Activated naive CD8-positive, alpha-beta T cell treated with anti-CD3 and anti-CD28 coated beads for 36 hours (primary cell): ENCODE measurements at regions not wholly inside any gene's neighbourhood (a gene's known extent, or its start where the extent isn't known, plus 50 kb on each side); places are given as distances from the start of the nearest gene placed in this dataset.

ENCODE experiments used
- DNase-seq: peaks from one replicate; pipeline ENCODE4 v3.0.0; 2021
- H3K27ac Mint-ChIP-seq: one replicate; pipeline ENCODE4 v1.8.0; 2022; ENCODE audit warnings: mild to moderate bottlenecking, moderate library complexity, mixed read lengths
- H3K27me3 Mint-ChIP-seq: one replicate; pipeline ENCODE4 v1.8.0; 2022; ENCODE audit warnings: mild to moderate bottlenecking, mixed read lengths
- H3K36me3 Mint-ChIP-seq: one replicate; pipeline ENCODE4 v1.8.0; 2021; ENCODE audit warnings: mild to moderate bottlenecking, mixed read lengths
- H3K4me1 Mint-ChIP-seq: one replicate; pipeline ENCODE4 v1.8.0; 2021; ENCODE audit warnings: mixed read lengths
- H3K4me3 Mint-ChIP-seq: one replicate; pipeline ENCODE4 v1.8.0; 2022; ENCODE audit warnings: mild to moderate bottlenecking, moderate library complexity, mixed read lengths
- H3K9me3 Mint-ChIP-seq: one replicate; pipeline ENCODE4 v1.8.0; 2022; ENCODE audit warnings: mixed read lengths

DNA sequence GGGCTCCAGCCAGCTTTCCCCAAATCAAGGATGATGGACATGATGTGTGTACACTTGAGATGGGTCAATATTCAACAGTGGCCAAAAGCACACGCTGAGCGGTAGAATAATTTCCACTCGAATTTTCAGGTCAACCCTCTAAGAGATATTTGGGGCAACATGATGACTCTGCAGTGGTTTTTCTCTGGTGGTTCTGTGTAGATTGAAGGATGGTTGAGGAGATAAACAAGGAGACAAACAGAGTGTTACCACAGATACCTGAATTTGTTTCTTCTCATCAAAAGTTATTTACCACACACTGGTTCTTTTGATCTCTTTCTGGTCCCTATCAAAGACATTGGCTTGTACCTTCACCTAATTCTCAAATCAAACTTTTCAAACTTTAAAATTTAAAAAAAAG, 242.0 kb downstream of the ETS1 start:
- H3K36me3 Mint-ChIP-seq = peaks cover 16% of the 10 kb centered on the region
- peaks cover 7% of the 10 kb centered on the region for H3K9me3 Mint-ChIP-seq
- no peak overlapping the region for H3K27ac Mint-ChIP-seq
- no peaks in the 10 kb centered on the region for H3K27me3 Mint-ChIP-seq
- no peak for DNase-seq
- peaks cover 74% of the 10 kb centered on the region for H3K4me1 Mint-ChIP-seq
- H3K4me3 Mint-ChIP-seq = no peak overlapping the region

DNA sequence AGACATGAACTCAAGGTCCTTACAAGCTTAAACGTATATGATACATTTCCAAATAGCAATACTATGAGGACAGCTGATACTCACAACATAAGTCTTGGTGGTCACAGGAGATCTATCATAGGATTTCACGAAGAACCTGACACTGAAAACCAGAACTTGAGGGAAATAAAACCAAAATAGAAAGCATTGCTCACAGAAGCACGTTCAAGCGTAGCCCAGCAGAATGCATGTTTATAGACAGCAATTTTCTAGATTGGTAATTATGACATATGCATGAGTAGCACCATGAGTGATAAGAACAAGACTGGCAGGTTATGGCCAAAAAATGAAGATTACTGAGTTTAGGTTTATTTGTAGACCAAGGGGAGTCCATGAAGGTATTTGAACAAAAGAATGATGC, 243.5 kb downstream of the ETS1 start:
- DNase-seq = no peak

DNA sequence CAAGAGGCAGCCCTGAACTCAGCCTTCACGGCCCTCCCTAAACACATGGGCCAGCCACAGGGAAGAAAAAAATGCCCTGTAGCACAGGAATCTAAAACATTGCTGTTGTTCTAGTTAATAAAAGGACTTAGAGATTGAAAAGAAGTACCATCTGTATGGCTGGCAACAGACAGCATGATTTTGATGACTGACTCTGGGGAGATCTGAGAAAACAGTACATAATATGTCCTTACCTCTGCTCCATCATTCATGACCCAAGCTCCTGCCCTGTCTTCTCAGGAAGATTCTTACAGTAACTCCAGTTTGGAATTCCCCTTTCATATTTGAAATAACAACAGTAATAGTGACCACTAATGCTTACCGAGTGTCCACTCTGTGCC, 244.2 kb downstream of the ETS1 start:
- Mint-ChIP-seq H3K36me3 (peaks cover 10% of the 10 kb centered on the region), H3K27ac (peak overlapping the region; percentile 97), H3K9me3 (peaks cover 3% of the 10 kb centered on the region), H3K27me3 (no peaks in the 10 kb centered on the region), H3K4me1 (peaks cover 72% of the 10 kb centered on the region), H3K4me3 (peak overlapping the region; percentile 72)
- DNase-seq = no peak

More for the DNA sequence above, 243.5 kb downstream of the ETS1 start:
- peaks cover 3% of the 10 kb centered on the region for H3K9me3 Mint-ChIP-seq
- peak overlapping the region; percentile 97 for H3K27ac Mint-ChIP-seq
- peaks cover 9% of the 10 kb centered on the region for H3K36me3 Mint-ChIP-seq
- peaks cover 71% of the 10 kb centered on the region for H3K4me1 Mint-ChIP-seq
- no peak overlapping the region for H3K4me3 Mint-ChIP-seq
- no peaks in the 10 kb centered on the region for H3K27me3 Mint-ChIP-seq

DNA sequence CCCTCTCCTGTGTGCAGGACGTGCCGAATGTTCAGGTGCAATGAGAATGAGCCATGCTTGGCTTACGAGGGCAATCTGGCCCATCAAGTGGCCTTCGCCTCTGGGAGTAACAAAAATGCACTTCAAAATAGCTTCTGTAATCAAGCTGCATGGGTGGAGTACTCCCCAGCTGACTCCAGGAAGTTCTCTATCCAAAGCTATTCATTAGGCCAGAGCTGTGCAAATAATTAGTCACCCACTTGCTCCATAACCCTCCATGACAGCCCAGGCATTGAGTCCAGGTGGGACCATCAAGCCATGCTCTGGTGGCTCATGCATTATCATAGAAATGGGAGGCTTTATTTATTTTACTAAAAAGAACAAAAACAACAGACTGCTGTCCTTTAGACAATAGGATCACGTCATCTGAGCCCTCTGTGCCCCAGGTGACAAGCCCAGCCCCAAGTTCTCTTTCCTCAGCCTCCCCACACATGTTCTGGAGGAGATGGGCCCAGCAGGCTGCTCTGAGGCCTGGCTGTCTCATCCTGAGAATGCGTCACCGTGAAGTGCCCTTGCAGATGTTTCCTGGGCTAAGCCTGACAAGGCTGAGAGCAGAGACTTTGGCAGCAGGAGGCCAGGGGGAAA, 244.7 kb downstream of the ETS1 start:
- Mint-ChIP-seq H3K9me3 (peaks cover 3% of the 10 kb centered on the region), H3K4me3 (peak overlapping the region; percentile 72), H3K36me3 (peaks cover 10% of the 10 kb centered on the region), H3K4me1 (peaks cover 70% of the 10 kb centered on the region), H3K27me3 (no peaks in the 10 kb centered on the region), H3K27ac (peak overlapping the region; percentile 97)
- DNase-seq = peak; percentile 76

DNA sequence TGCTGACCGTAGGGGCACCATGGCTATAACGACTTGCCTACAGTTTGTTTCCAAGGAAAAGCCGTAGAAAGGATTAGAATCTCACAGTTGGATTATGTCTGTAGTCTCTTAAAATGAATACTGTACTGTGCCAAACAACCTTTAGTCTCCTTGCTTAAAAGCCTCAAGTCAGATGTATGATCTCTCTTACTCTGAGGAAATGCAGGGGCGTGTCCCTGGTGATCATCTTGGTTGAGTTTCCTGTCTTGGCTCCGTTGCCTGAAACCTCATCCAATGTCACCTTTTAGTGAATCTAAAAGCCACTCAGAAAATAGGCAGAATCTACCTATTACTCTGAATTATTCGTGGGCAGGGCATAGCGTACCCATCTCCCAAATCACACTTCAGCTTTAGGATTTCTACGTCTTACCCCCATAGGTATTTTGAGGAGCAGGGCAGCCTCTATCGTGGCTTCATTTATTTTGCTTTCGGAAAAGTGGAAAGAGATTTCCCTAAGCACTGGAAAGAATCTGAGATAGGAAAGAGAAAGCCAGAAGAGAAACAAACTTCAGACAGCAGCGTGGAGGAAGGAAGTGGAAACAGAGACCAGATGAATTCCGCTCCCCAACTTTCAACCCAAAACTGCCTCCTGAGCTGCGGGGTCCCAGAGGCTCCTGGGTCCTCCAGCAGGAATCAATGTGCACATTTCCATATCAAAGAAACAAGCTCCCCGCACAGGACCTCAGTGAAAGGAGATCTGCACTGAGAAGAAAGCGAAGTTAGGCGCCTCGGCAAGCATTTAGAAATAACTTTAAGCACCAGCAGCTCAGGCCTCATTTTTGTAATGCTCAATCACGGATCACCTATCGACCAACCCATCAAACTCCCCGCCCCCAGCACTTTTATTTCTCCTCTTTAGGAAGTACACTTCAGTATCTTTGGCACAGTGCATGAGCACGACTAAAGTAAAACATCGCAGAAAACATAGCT, 245.8 kb downstream of the ETS1 start:
- peak; percentile 41 for DNase-seq
- Mint-ChIP-seq H3K9me3 (peaks cover 3% of the 10 kb centered on the region), H3K27ac (peak overlapping the region; percentile 97), H3K27me3 (no peaks in the 10 kb centered on the region), H3K4me1 (peaks cover 68% of the 10 kb centered on the region), H3K36me3 (peaks cover 6% of the 10 kb centered on the region), H3K4me3 (peak overlapping the region; percentile 72)

DNA sequence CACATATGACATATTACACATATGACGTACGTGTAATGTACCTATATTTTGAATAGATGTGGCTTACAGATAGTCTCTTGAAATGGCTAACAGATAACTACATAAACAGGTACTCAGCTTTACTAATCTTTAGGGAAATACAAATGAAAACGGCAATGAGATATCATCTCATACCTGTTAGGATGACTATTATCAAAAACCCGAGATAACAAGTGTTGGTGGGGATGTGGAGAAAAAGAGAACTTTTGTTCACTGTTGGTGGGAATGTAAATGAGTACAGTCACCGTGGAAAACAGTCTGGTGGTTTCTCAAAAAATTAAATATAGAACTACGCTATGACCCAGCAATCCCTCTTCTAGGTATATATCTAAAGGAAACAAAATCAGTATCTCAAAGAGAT, 247.6 kb downstream of the ETS1 start:
- peaks cover 3% of the 10 kb centered on the region for H3K9me3 Mint-ChIP-seq
- H3K27ac Mint-ChIP-seq = peak overlapping the region; percentile 85
- no peak overlapping the region for H3K4me3 Mint-ChIP-seq
- peaks cover 10% of the 10 kb centered on the region for H3K36me3 Mint-ChIP-seq
- peaks cover 61% of the 10 kb centered on the region for H3K4me1 Mint-ChIP-seq
- H3K27me3 Mint-ChIP-seq = no peaks in the 10 kb centered on the region
- no peak for DNase-seq

DNA sequence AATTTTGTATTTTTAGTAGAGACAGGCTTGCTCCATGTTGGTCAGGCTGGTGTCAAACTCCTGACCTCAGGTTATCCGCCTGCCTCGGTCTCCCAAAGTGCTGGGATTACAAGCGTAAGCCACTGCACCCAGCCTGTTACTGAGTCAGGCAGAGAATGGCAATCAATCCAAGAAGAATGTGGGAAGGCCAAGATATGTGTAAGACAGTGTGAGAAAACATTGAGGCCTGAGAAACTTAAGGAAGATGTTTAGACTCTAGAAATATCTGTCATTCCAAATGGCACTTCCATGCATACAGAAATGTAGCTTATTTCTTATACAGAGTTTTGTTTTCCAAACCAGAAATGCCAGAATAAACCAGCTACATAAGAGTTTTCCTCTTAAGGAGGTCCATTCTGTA, 248.5 kb downstream of the ETS1 start:
- no peak for DNase-seq
- H3K4me1 Mint-ChIP-seq = peaks cover 57% of the 10 kb centered on the region
- no peaks in the 10 kb centered on the region for H3K9me3 Mint-ChIP-seq
- H3K36me3 Mint-ChIP-seq = peaks cover 5% of the 10 kb centered on the region
- H3K27ac Mint-ChIP-seq = peak overlapping the region; percentile 43
- H3K27me3 Mint-ChIP-seq = no peaks in the 10 kb centered on the region
- no peak overlapping the region for H3K4me3 Mint-ChIP-seq

DNA sequence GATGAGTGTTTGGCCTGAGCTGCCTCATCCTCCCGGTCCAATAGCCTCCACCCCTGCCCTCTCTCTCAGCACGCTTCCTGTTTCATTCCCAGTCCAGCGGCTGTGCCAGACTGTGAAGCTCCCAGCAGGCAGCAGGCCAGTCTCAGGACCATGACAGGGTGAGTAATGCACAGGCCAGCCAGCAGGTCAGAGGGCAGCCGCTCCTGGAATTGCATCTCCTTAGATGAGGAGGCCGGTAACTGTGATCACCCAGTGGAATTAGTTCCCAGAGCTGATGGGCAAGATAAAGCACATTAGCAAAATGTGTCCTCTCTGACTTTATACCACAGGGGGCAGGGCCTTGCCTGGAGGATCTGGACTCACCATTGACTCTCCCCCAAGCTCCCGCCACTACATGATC, 251.2 kb downstream of the ETS1 start:
- Mint-ChIP-seq H3K4me1 (peaks cover 40% of the 10 kb centered on the region), H3K27me3 (no peaks in the 10 kb centered on the region), H3K4me3 (no peak overlapping the region), H3K9me3 (no peaks in the 10 kb centered on the region), H3K27ac (no peak overlapping the region), H3K36me3 (peaks cover 5% of the 10 kb centered on the region)
- DNase-seq = no peak

DNA sequence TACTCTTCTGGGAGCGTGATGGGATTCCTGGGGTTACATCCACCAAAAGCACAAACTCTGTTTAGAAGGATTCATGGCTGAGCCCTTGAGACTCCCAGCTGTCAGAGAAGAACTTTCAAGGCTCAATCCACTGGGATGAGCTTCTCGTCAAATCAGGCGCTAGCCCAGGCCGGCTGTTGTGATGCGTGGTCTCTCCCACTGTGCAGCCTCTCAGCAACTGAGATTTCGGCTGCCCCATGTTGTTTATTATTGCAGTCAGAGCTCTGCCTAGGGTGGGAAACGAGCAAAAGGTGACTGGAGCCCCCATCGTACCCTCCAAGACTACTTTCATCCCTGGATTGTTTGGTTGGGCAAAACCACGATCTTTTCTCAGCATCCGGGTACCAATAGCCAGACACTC, 251.6 kb downstream of the ETS1 start:
- H3K4me3 Mint-ChIP-seq = no peak overlapping the region
- DNase-seq = no peak
- H3K27ac Mint-ChIP-seq = no peak overlapping the region
- H3K4me1 Mint-ChIP-seq = peaks cover 42% of the 10 kb centered on the region
- no peaks in the 10 kb centered on the region for H3K27me3 Mint-ChIP-seq
- no peaks in the 10 kb centered on the region for H3K9me3 Mint-ChIP-seq
- peaks cover 5% of the 10 kb centered on the region for H3K36me3 Mint-ChIP-seq

DNA sequence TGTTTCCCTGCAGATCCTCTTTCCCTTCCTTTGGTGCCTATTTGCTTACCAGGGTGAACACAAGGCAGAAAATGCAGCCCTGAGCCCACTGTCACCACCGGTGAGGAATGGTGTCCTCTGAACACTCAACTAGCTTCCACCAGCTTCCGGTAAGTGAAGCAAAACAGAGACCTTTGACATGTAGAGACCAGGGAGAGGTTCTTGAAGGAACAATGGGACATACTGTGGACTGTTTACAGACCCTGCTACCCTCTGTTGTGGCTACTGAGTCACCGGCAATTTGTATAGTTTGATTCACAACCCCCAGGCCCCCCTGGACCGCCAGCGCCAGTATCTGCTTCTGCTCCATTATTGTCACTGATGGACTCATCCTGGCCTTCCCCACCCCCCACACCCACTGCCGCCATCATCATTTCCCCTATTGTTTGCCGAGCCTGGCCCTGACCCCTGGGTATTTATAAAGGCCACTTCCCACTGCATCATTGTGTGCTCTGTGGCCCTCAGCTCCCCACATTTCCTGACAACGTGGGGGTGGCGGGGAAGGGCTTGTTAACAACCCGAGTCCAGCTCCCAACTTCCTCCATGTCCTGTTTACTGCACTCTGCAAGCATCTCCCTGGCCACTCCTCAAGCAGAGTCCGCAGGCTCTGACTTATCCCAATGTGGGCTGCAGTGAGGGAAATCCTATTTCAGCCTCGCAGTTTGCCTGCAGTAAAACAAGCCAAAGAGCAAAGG, 252.9 kb downstream of the ETS1 start:
- no peak overlapping the region for H3K4me3 Mint-ChIP-seq
- no peak for DNase-seq
- H3K27me3 Mint-ChIP-seq = no peaks in the 10 kb centered on the region
- H3K9me3 Mint-ChIP-seq = no peaks in the 10 kb centered on the region
- peaks cover 42% of the 10 kb centered on the region for H3K4me1 Mint-ChIP-seq
- H3K36me3 Mint-ChIP-seq = peaks cover 10% of the 10 kb centered on the region
- no peak overlapping the region for H3K27ac Mint-ChIP-seq

DNA sequence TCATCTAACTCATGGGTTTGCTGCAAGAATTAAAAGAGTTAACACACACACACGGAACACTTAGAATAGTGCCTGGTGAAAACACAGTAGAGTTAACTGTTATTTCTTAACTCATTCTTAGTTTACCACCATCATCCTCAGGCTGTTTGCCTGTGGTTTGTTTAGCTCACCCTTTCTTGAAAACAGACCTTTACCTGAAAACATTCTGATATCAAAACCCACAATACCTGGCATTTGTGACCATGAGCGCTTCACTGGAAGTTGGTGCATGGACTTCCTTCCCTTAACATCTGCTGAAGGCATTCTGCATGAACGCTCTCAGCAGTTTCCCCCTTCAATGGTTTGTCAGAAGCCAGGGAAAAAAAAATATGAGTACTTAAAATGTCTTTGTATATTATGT, 256.0 kb downstream of the ETS1 start:
- H3K4me3 Mint-ChIP-seq = peak overlapping the region; percentile 33
- no peaks in the 10 kb centered on the region for H3K27me3 Mint-ChIP-seq
- H3K4me1 Mint-ChIP-seq = peaks cover 65% of the 10 kb centered on the region
- no peaks in the 10 kb centered on the region for H3K9me3 Mint-ChIP-seq
- peaks cover 19% of the 10 kb centered on the region for H3K36me3 Mint-ChIP-seq
- DNase-seq = no peak
- no peak overlapping the region for H3K27ac Mint-ChIP-seq

DNA sequence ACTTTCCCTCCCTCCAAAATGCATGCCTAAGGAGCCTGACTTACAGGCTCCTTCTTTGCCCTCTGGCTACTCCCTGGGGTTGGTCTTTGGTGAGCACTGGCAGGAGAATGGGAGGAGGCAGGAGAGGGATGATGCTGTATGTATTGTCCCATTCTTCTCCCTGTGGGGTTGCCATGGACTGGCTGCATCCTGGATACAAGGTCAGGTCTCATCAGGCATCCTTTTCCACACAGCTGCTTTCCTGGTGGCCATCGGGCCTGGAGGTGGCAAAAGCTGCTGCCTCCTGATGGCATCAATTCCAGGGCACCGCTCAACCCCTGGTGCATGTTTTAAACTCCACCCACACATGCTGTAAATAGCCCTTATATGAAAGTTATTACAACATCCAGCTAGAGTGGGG, 257.2 kb downstream of the ETS1 start:
- H3K4me3 Mint-ChIP-seq = peak overlapping the region; percentile 32

DNA sequence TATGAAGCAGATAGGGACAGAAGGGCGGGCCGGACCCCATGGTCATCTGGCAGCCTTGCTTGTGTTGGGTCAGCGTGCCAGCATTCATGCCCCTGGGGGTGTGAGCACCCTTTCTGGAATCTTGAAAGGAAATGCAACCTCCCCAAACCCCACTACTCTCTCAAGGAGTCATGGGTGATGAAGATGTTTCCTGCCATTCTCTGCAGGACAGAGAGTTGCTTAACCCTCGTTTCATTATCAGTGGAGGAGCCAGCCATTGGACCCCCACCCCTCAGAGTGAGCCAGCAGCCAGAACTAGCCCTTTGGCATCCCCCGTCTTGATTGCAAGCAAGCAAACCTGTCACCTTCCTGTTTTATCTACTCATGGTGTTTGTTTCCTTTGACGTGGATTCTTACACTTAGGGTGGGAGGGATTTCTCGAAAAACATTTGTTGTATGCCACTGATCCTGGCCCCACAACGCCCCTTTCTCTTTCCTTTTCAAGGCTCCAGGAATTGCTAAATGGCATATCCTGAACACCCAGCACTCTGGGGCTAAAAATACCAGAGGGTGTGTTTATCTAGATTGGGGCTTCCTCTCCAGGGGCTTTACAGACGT, 258.3 kb downstream of the ETS1 start:
- DNase-seq = no peak
- H3K36me3 Mint-ChIP-seq = peaks cover 16% of the 10 kb centered on the region
- peak overlapping the region; percentile 95 for H3K27ac Mint-ChIP-seq
- peaks cover 77% of the 10 kb centered on the region for H3K4me1 Mint-ChIP-seq
- H3K9me3 Mint-ChIP-seq = no peaks in the 10 kb centered on the region
- H3K4me3 Mint-ChIP-seq = peak overlapping the region; percentile 51
- H3K27me3 Mint-ChIP-seq = no peaks in the 10 kb centered on the region

More for the DNA sequence above, 257.2 kb downstream of the ETS1 start:
- Mint-ChIP-seq H3K27ac (peak overlapping the region; percentile 95), H3K9me3 (no peaks in the 10 kb centered on the region), H3K36me3 (peaks cover 16% of the 10 kb centered on the region), H3K27me3 (no peaks in the 10 kb centered on the region), H3K4me1 (peaks cover 69% of the 10 kb centered on the region)
- no peak for DNase-seq

DNA sequence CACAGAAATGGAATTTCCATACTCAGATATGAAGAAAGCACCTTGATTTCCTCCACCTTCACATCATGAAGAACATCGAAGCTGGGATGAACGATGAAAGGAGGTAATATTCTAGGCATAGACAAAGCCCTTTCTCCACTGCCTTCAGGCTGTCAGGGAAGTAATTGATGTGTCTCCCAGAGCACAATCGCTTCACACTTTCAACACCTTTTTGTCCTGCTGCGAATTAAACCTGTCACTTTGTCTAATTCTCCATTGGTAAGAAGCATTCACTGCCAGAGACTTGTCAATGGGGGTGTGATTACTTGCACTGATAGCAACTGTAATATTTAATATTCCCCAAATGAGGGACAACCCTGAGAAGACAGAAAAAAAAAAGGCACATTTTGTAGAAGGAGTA, 260.1 kb downstream of the ETS1 start:
- Mint-ChIP-seq H3K4me3 (peak overlapping the region; percentile 26), H3K36me3 (peaks cover 16% of the 10 kb centered on the region), H3K9me3 (no peaks in the 10 kb centered on the region), H3K4me1 (peaks cover 91% of the 10 kb centered on the region), H3K27ac (peak overlapping the region; percentile 95), H3K27me3 (no peaks in the 10 kb centered on the region)
- DNase-seq = no peak

DNA sequence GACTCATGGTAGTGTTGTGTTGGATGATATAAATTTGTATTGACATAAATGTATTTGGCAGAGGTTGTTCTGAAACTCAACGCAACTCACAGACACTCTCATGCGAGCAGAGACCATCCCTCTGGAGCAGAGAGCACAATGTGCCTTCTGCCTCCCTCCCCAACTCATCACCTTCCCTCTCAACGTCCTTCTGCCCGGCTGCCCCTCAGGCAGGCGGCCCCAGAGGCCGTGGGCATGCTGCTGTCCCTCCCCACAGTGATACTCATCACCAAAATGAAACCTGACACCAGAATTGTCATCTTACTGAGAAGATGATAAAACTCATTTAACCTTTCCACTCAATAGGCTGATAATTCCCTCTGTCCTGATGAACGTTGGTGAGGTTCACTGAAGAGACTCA, 260.6 kb downstream of the ETS1 start:
- Mint-ChIP-seq H3K4me1 (peaks cover 96% of the 10 kb centered on the region), H3K9me3 (no peaks in the 10 kb centered on the region), H3K4me3 (peak overlapping the region; percentile 26), H3K27me3 (no peaks in the 10 kb centered on the region), H3K36me3 (peaks cover 20% of the 10 kb centered on the region), H3K27ac (peak overlapping the region; percentile 95)
- DNase-seq = no peak
